GM23248 (cell line): ENCODE measurements at regions not wholly inside any gene's neighbourhood (a gene's known extent, or its start where the extent isn't known, plus 50 kb on each side); places are given as distances from the start of the nearest gene placed in this dataset.

ENCODE experiments used
- EZH2 ChIP-seq: fragments of 200-600 bp; sonication (generic); IDR thresholded peaks from 2 replicates; pipeline ENCODE4 v1.6.1; 2018; ENCODE audit warnings: antibody characterized with exemption, mild to moderate bottlenecking; ENCODE audit not compliant: insufficient read depth, poor library complexity, severe bottlenecking
- EZH2phosphoT487 ChIP-seq: fragments of 200-600 bp; sonication (generic); IDR thresholded peaks from 2 replicates; pipeline ENCODE4 v1.6.1; 2018; ENCODE audit warnings: antibody characterized with exemption, moderate library complexity, mild to moderate bottlenecking, low read depth; ENCODE audit not compliant: insufficient read depth

GRCh38 chr12:94748726-94749421 is 98.5 kb upstream of the TMCC3 start:
- no peak for TF ChIP-seq EZH2phosphoT487
- TF ChIP-seq EZH2 = no peak
